ENCODE measurements at regions not wholly inside any gene's neighbourhood (a gene's known extent, or its start where the extent isn't known, plus 50 kb on each side); places are given as distances from the start of the nearest gene placed in this dataset.

GRCh38 chr20:16145919-16146318 is 427.3 kb downstream of the KIF16B start:
- Histone ChIP-seq H3K27me3 (ENCODE audit: insufficient read depth, low read length, poor library complexity) (no peaks in the 10 kb centered on the region), H3K27ac (ENCODE audit: low read length) (no peak overlapping the region), H4K20me1 (ENCODE audit: insufficient read depth, low read length) (no peaks in the 10 kb centered on the region), H3K79me2 (ENCODE audit: insufficient read depth, low read length) (no peaks in the 10 kb centered on the region), H3K9me3 (ENCODE audit: insufficient read depth, low read length, severe bottlenecking) (peaks cover 2% of the 10 kb centered on the region), H3K4me2 (ENCODE audit: insufficient read depth, low read length) (no peak overlapping the region), H3K9ac (ENCODE audit: low read depth, low read length) (no peak overlapping the region), H3K4me3 (ENCODE audit: low read depth in 1 of 2, low read length in 2 of 2) (no peak overlapping the region), H3K36me3 (ENCODE audit: insufficient read depth, low read length) (no peaks in the 10 kb centered on the region), H2AFZ (ENCODE audit: low read depth, low read length) (no peak overlapping the region), H3K4me1 (ENCODE audit: insufficient read depth, low read length) (no peaks in the 10 kb centered on the region)
- DNase-seq, result no peak
- no peak for TF ChIP-seq CTCF (IDR thresholded peaks at IDR 0.05; ENCODE audit: borderline replicate concordance, extremely low read depth, low read length, poor library complexity, severe bottlenecking)
- no peak for TF ChIP-seq EZH2 (IDR thresholded peaks at IDR 0.05; ENCODE audit: borderline replicate concordance, low read depth, low read length, severe bottlenecking)
- ATAC-seq (ENCODE audit: insufficient read depth, low read depth), result no peak

- no peak overlapping the region for H3K4me3 ChIP-seq (ENCODE audit: low read depth in 1 of 2, low read length in 2 of 2)
- no peak overlapping the region for H3K9ac ChIP-seq (ENCODE audit: low read depth, low read length)
- no peaks in the 10 kb centered on the region for H4K20me1 ChIP-seq (ENCODE audit: insufficient read depth, low read length)
- no peaks in the 10 kb centered on the region for H3K4me1 ChIP-seq (ENCODE audit: insufficient read depth, low read length)
- H2AFZ ChIP-seq (ENCODE audit: low read depth, low read length), result no peak overlapping the region
- H3K36me3 ChIP-seq (ENCODE audit: insufficient read depth, low read length), result no peaks in the 10 kb centered on the region
- H3K9me3 ChIP-seq (ENCODE audit: insufficient read depth, low read length, severe bottlenecking), result peaks cover 2% of the 10 kb centered on the region
- no peak overlapping the region for H3K27ac ChIP-seq (ENCODE audit: low read length)
- no peaks in the 10 kb centered on the region for H3K79me2 ChIP-seq (ENCODE audit: insufficient read depth, low read length)
- no peaks in the 10 kb centered on the region for H3K27me3 ChIP-seq (ENCODE audit: insufficient read depth, low read length, poor library complexity)
- no peak for DNase-seq
- no peak for ATAC-seq (ENCODE audit: insufficient read depth, low read depth)
- H3K4me2 ChIP-seq (ENCODE audit: insufficient read depth, low read length), result no peak overlapping the region
- TF ChIP-seq EZH2 (IDR thresholded peaks at IDR 0.05; ENCODE audit: borderline replicate concordance, low read depth, low read length, severe bottlenecking) (no peak), CTCF (IDR thresholded peaks at IDR 0.05; ENCODE audit: borderline replicate concordance, extremely low read depth, low read length, poor library complexity, severe bottlenecking) (no peak)
These were observed 429.7 kb downstream of the KIF16B start for GRCh38 chr20:16143596-16143995.

- Histone ChIP-seq H3K9ac (ENCODE audit: low read depth, low read length) (no peak overlapping the region), H3K9me3 (ENCODE audit: insufficient read depth, low read length, severe bottlenecking) (no peaks in the 10 kb centered on the region), H3K4me2 (ENCODE audit: insufficient read depth, low read length) (no peak overlapping the region), H3K4me3 (ENCODE audit: low read depth in 1 of 2, low read length in 2 of 2) (no peak overlapping the region), H3K36me3 (ENCODE audit: insufficient read depth, low read length) (no peaks in the 10 kb centered on the region), H3K27me3 (ENCODE audit: insufficient read depth, low read length, poor library complexity) (no peaks in the 10 kb centered on the region), H3K79me2 (ENCODE audit: insufficient read depth, low read length) (no peaks in the 10 kb centered on the region), H4K20me1 (ENCODE audit: insufficient read depth, low read length) (no peaks in the 10 kb centered on the region), H3K4me1 (ENCODE audit: insufficient read depth, low read length) (no peaks in the 10 kb centered on the region), H3K27ac (ENCODE audit: low read length) (no peak overlapping the region), H2AFZ (ENCODE audit: low read depth, low read length) (no peak overlapping the region)
- no peak for ATAC-seq (ENCODE audit: insufficient read depth, low read depth)
- no peak for DNase-seq
- TF ChIP-seq CTCF (IDR thresholded peaks at IDR 0.05; ENCODE audit: borderline replicate concordance, extremely low read depth, low read length, poor library complexity, severe bottlenecking) (no peak), EZH2 (IDR thresholded peaks at IDR 0.05; ENCODE audit: borderline replicate concordance, low read depth, low read length, severe bottlenecking) (no peak)
These were observed 437.6 kb downstream of the KIF16B start for GRCh38 chr20:16135630-16136029.
